ENCODE measurements at regions not wholly inside any gene's neighbourhood (a gene's known extent, or its start where the extent isn't known, plus 50 kb on each side); places are given as distances from the start of the nearest gene placed in this dataset.

DNA sequence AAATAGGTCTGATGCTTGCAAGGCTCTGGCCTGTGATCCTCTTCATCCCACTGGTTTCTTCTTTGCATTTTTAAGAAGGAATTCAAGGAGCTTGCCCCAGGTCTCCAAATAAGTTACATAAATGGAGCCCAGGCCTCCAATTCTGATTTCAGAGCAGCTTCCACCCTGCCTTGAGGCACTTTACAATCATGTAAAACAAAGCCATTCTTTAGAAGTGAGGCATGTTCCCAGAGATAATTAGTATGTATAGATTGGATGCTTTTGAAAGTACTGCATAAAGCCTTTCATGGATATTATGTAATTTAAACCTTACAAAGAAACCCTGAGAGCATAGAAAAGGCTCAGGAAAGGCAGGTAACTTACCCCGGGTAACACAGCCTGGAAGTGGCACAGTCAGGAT, 466.5 kb downstream of the MIAT start:
- intact Hi-C loops (cut with DNase I), result no loop called here
- Histone ChIP-seq H3K36me3 (ENCODE audit: control insufficient read depth in 2 of 3, insufficient read depth in 3 of 3, low read length in 3 of 3) (no peaks in the 10 kb centered on the region), H3K4me1 (ENCODE audit: control insufficient read depth in 2 of 3, insufficient read depth in 2 of 3, low read depth in 1 of 3, low read length in 3 of 3) (no peaks in the 10 kb centered on the region), H3K9me3 (ENCODE audit: control insufficient read depth in 2 of 3, insufficient read depth in 1 of 3, low read length in 3 of 3) (peaks cover 0 to 4% (median 0%) of the 10 kb centered on the region in 3 donors), H3K9ac (ENCODE audit: low read length in 3 of 3) (no peak overlapping the region), H3K27me3 (ENCODE audit: control insufficient read depth, insufficient read depth, low read length) (no peaks in the 10 kb centered on the region), H3K27ac (ENCODE audit: low read depth in 2 of 2, low read length in 2 of 2) (no peak overlapping the region), H3K4me3 (ENCODE audit: low read length in 3 of 3) (no peak overlapping the region)
- FAIRE-seq, result no peak
- DNase-seq, result no peak
- TF ChIP-seq, protein P1, sequence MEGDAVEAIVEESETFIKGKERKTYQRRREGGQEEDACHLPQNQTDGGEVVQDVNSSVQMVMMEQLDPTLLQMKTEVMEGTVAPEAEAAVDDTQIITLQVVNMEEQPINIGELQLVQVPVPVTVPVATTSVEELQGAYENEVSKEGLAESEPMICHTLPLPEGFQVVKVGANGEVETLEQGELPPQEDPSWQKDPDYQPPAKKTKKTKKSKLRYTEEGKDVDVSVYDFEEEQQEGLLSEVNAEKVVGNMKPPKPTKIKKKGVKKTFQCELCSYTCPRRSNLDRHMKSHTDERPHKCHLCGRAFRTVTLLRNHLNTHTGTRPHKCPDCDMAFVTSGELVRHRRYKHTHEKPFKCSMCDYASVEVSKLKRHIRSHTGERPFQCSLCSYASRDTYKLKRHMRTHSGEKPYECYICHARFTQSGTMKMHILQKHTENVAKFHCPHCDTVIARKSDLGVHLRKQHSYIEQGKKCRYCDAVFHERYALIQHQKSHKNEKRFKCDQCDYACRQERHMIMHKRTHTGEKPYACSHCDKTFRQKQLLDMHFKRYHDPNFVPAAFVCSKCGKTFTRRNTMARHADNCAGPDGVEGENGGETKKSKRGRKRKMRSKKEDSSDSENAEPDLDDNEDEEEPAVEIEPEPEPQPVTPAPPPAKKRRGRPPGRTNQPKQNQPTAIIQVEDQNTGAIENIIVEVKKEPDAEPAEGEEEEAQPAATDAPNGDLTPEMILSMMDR (IDR thresholded peaks at IDR 0.05; ENCODE audit: borderline replicate concordance, extremely low read depth, insufficient read depth), result no peak

DNA sequence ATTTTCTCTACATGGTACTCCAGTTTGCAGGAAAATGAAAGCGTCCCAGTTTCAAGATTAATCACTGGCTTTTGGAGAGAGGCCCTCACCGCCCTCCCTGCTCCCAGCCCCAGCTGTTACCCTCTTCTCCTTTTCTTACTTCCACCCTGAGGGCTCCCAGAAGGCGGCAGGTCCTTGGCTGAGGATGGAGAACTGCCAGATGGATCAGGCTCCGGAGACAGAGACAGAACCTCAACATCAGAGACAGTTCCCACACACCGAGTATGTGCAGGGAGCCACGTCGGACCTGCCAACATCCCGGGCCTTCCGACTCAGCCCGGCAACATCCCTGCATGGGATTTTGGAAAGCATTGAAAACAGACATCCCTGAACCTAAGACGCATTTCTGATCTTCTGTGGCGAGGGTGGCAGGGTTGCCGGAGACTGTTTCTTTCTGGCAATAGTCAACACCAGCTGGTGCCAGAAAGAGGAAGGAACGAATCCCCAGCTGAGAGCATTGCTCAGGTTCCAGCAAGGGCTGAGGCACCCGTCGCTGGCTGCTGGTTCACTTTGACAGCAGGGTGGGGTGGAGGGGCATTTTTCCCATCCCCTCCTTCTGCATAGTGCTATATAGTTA, 467.1 kb downstream of the MIAT start:
- TF ChIP-seq, protein P1 (IDR thresholded peaks at IDR 0.05; ENCODE audit: borderline replicate concordance, extremely low read depth, insufficient read depth), result no peak
- no peaks in the 10 kb centered on the region for H3K27me3 ChIP-seq (ENCODE audit: control insufficient read depth, insufficient read depth, low read length)
- H3K9me3 ChIP-seq (ENCODE audit: control insufficient read depth in 2 of 3, insufficient read depth in 1 of 3, low read length in 3 of 3), result peaks cover 0 to 4% (median 0%) of the 10 kb centered on the region in 3 donors
- H3K4me3 ChIP-seq (ENCODE audit: low read length in 3 of 3), result no peak overlapping the region
- DNase-seq (no peak), FAIRE-seq (no peak)
- H3K4me1 ChIP-seq (ENCODE audit: control insufficient read depth in 2 of 3, insufficient read depth in 2 of 3, low read depth in 1 of 3, low read length in 3 of 3), result no peaks in the 10 kb centered on the region
- intact Hi-C loops (cut with DNase I), result no loop called here
- H3K9ac ChIP-seq (ENCODE audit: low read length in 3 of 3), result no peak overlapping the region
- H3K27ac ChIP-seq (ENCODE audit: low read depth in 2 of 2, low read length in 2 of 2), result no peak overlapping the region
- no peaks in the 10 kb centered on the region for H3K36me3 ChIP-seq (ENCODE audit: control insufficient read depth in 2 of 3, insufficient read depth in 3 of 3, low read length in 3 of 3)

DNA sequence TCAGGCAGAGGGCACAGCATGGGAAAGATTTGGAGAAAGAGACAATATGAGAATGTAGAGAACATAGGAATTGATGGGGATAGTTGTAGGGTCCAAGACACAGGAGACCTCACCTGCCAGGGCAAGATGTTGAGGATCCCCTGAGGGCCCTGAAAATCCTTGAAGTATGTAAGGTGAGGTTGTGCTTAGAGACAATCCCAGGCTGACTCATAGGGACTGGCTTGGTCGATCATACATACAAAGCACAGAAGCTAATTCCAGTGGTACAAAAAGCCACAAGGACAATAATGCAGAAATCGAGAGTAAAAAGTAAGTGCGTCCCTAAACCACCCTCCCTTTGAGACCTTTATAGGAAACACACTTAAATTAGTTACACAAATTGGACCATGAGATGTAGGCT, 468.2 kb downstream of the MIAT start:
- DNase-seq (no peak), FAIRE-seq (no peak)
- TF ChIP-seq, protein P1 (IDR thresholded peaks at IDR 0.05; ENCODE audit: borderline replicate concordance, extremely low read depth, insufficient read depth), result no peak
- H3K4me1 ChIP-seq (ENCODE audit: control insufficient read depth in 2 of 3, insufficient read depth in 2 of 3, low read depth in 1 of 3, low read length in 3 of 3), result no peaks in the 10 kb centered on the region
- intact Hi-C loops (cut with DNase I), result no loop called here
- H3K27me3 ChIP-seq (ENCODE audit: control insufficient read depth, insufficient read depth, low read length), result no peaks in the 10 kb centered on the region
- no peak overlapping the region for H3K4me3 ChIP-seq (ENCODE audit: low read length in 3 of 3)
- H3K27ac ChIP-seq (ENCODE audit: low read depth in 2 of 2, low read length in 2 of 2), result no peak overlapping the region
- H3K9me3 ChIP-seq (ENCODE audit: control insufficient read depth in 2 of 3, insufficient read depth in 1 of 3, low read length in 3 of 3), result peaks cover 0 to under 1% (median 0%) of the 10 kb centered on the region in 3 donors
- H3K36me3 ChIP-seq (ENCODE audit: control insufficient read depth in 2 of 3, insufficient read depth in 3 of 3, low read length in 3 of 3), result no peaks in the 10 kb centered on the region
- no peak overlapping the region for H3K9ac ChIP-seq (ENCODE audit: low read length in 3 of 3)

DNA sequence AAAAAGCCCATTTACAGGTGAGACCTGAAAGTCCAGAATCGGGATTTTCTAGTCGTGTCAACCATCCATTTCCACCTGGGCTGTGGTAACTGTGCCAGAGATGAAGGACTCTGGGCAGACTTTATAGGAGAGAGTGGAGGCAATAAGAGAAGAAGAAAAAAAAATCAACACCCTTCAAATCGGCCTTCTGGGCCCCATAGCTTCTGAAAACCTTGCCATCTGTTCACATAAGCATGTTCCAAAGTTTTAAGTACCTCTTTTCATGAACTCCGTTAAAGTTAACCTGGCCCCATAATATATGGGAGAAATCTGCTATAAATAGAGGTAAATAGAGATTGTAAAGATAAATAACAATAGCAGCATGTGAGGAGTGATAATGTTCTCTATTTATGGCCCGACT, 470.5 kb downstream of the MIAT start:
- H3K9me3 ChIP-seq (ENCODE audit: control insufficient read depth in 2 of 3, insufficient read depth in 1 of 3, low read length in 3 of 3), result no peaks in the 10 kb centered on the region
- no peak for DNase-seq
- H3K4me3 ChIP-seq (ENCODE audit: low read length in 3 of 3), result no peak overlapping the region
- H3K27me3 ChIP-seq (ENCODE audit: control insufficient read depth, insufficient read depth, low read length), result no peaks in the 10 kb centered on the region
- H3K36me3 ChIP-seq (ENCODE audit: control insufficient read depth in 2 of 3, insufficient read depth in 3 of 3, low read length in 3 of 3), result no peaks in the 10 kb centered on the region
- no peak overlapping the region for H3K27ac ChIP-seq (ENCODE audit: low read depth in 2 of 2, low read length in 2 of 2)
- TF ChIP-seq, protein P1 (IDR thresholded peaks at IDR 0.05; ENCODE audit: borderline replicate concordance, extremely low read depth, insufficient read depth), result no peak
- intact Hi-C loops (cut with DNase I), result no loop called here
- H3K9ac ChIP-seq (ENCODE audit: low read length in 3 of 3), result no peak overlapping the region
- FAIRE-seq, result no peak
- no peaks in the 10 kb centered on the region for H3K4me1 ChIP-seq (ENCODE audit: control insufficient read depth in 2 of 3, insufficient read depth in 2 of 3, low read depth in 1 of 3, low read length in 3 of 3)

Data from kidney (tissue), 13 donors.